NCI-H146 (cell line): ENCODE measurements at regions not wholly inside any gene's neighbourhood (a gene's known extent, or its start where the extent isn't known, plus 50 kb on each side); places are given as distances from the start of the nearest gene placed in this dataset.

Source experiments
- DNase-seq: peaks from one replicate; lab custom pipeline; 2025; lab: John Stamatoyannopoulos, UW

DNA sequence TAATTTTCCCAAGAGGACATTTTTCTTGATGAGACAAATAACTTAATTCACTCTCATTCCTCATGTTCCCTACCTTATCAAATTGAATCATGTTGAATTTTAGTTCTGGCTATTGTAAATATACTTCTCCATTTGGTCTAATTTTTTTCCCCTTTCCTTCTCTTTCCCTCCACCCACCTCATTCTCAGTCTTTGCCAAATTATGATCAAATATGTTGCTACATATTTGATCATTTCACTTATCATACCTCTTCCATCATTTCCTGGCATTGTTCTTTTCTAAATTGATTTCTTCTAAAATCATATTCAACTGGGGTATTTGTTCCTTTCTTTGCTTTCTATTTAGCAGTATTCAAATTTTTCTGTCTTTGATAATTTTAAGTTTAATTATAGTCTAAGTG, 52.3 kb downstream of the HDGFL1 start:
- no peak for DNase-seq

DNA sequence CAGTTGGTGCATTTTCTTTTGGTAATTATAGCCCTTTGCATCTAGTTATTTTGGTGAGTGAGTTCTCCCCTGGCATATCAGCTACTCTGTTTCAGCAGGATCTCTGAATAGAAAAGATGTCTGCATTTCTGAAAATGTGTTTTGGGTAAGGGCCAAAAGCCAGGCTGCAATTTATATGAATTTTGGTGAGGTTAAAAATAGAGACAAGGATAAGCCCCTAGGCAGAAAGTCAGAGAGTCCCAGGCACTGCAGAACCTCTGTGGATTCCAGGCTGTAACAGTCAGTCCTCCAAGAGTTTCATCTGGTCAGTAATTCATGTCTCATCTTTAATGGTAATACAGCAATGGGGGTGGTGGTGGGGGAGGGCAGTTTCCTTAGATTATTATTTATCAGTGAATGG, 53.0 kb downstream of the HDGFL1 start:
- DNase-seq: no peak

DNA sequence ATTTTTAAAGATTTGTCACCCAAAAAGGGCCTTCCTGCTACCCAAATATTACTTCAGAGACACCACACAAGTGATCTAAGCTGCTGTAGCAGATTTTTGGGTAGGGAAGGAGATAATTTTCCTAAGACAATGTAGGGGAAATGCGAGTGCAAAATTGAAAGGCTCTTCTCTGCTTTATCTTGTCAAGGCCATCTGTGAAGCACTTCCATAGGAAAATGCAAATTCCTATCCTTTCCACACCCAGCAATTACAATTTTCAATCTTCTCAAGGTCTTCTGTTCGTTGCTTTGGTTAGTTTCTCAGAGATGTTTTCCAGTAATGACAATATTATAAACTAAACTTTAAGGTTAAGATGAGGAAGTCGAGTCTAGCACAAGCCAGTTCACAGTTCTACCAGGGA, 53.4 kb downstream of the HDGFL1 start:
- no peak for DNase-seq

DNA sequence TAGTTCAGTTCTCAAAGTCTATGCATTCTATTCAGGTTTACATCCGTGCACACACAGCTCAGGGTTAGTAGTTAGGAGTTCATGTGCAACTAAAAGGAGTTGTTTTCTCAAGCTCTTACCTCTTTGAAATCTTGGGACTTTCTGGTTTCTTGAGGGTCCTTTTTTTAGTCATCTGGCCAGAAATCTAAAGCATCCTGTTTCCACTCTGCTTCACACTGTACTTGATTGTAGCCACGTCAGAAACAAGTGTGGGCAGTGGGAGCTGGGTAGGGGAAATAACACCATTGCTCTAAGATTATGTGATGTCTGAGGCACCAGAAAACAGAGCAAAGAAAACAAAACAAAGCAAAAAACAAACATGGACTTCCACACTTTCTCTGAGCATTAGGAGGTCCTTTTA, 58.3 kb downstream of the HDGFL1 start:
- no peak for DNase-seq

DNA sequence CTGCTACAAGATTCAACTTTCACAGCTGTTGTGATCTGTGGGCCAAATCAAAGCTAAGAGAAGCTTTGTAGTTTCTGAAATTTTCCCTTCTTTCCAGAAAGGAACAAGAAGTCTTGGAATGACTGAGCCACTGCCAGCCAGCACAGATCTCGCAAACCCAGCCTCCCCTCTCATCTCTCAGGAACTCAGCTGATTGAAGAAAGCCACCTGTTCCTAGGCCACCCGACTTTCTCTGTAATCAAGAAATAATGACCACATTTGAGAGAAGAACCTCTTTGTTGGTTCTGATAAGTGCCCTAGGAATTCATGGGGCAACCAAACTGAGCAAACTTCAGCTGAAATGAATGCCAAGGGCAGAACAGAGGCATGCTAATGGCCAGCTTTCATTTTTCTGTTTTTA, 61.7 kb downstream of the HDGFL1 start:
- no peak for DNase-seq

DNA sequence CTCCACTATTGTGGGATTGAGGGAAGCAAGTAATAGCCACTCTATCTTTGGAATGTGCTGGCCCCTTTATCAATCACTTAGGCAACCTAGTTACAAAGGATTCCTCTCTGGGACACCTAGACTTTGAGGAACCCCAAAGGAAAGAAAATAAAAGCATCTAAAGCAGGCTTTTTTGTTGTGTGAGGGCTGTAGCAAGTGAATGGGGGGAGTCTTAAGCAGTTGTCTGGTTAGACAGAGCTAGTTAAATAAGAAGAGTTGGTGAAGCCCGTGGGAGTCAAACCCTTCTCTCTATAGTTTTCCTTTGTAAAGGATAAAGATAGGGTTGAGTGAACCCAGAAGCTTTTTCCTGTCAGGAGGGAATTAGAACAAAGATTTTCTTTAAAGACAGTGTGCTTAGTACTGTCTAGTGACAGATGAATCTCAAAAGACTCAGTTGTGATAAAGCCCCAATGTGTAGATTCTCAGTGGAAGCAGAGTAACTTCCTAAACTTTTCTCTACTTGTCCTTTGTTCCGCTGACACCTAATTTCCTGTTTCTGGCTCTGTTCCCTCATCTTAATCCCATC, 63.3 kb downstream of the HDGFL1 start:
- DNase-seq: no peak

GRCh38 chr6:22636452-22636851, 67.1 kb downstream of the HDGFL1 start:
- DNase-seq: no peak

- DNase-seq: no peak
Observed at GRCh38 chr6:22637782-22638181, 68.4 kb downstream of the HDGFL1 start.

- DNase-seq: no peak
Observed at GRCh38 chr6:22638320-22638719, 69.0 kb downstream of the HDGFL1 start.

- DNase-seq: no peak
Observed at GRCh38 chr6:22642254-22642653, 72.9 kb downstream of the HDGFL1 start.

GRCh38 chr6:22643780-22644179, 74.4 kb downstream of the HDGFL1 start:
- DNase-seq: no peak

DNA sequence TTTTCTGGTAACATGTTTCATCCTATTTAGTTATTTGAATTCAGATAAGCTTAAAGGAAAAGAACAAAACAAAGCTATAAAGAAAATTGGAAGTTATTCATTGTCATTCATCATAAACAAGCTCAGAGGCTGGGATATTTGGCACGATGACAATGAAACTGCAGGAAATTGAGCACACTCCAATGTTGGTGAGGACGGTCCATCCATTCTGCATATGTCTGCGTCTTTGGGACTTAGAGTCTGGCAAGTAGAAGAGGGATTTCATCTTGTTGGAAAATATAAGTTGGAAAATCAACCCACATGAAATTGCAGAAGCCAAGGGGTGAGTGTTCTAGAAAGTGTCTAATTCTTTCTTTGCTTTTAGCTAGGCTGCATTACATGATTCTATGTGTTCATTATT, 78.4 kb downstream of the HDGFL1 start:
- DNase-seq: no peak

- DNase-seq: no peak
Observed at GRCh38 chr6:22651731-22652130, 82.4 kb downstream of the HDGFL1 start.

- DNase-seq: no peak
Observed at GRCh38 chr6:22653980-22654610, 84.7 kb downstream of the HDGFL1 start.

DNA sequence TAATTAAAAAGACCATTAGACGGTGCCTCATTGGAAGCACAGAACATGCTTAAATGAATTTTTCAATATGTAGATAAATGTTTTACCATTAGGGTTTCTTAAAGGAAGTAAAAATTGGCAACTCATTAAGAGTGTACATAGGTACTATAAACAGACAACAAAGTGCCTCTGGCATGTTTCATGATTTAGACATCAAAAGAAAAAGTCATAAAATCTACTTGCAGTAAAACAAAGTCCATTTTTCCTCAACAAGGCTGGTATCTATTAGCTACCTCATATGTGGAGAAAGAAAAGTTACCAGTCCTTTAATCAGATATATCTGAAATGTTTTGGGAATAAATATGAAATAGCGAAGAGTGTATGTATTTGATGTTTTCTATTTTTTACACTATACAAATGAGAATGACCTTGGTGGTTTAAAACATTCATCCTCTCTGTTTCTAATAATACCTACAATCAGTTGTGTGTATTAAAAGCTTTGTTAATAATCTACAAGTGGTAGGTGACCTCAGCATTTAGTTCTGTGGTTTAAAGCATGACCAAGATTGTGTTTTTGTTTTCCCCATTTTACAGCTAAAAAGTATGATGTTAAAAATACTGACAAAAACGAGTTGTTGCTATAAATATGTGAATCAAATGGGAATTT, 87.5 kb downstream of the HDGFL1 start:
- DNase-seq: no peak

DNA sequence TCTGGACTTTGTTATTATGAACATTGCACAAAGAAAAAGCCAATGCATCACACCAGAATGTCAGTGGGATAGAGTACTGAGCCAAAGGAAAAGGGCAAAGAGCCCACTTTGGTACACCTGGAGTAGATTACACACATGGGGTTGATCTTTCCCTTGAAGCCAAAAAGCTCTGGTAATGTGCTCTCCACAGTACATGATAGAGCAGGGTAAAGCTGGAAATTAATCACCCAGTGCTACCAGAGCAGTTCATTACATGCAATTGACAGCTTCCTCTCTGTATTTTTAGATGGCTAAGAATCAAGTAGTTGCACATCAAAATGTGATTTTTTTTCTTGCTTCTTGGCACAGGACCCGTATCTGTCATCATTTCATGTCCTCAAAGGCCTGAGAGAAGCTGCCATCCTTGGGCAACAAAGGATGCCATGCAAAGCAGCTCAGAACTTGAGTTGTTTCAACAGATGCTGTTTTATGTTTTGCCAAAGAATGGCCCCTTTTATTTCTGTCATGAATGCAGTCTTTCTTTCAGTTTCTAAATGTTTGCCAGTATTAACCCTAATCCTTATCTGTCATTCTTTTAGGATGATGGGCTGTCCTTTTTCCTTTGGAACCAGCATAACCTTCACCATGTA, 88.1 kb downstream of the HDGFL1 start:
- DNase-seq: no peak

DNA sequence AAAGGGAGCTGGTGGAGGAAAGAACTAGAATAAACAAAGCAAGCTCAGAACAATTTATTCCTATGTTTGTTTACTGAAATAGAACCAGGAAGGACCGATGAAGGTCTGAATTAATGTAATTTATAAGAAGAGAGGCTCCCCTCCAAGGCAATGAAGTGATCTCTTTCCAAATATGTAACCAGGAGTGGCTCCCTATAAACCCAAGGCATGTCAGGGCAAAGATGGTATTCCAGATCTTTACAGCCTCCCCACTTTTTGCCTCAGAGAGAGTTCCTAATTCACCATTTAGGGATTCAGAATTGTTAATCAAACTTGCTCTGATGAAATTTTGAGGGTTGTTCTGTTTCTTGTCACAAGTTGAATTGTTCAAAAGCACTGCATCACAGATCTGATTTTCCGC, 88.8 kb downstream of the HDGFL1 start:
- no peak for DNase-seq

DNA sequence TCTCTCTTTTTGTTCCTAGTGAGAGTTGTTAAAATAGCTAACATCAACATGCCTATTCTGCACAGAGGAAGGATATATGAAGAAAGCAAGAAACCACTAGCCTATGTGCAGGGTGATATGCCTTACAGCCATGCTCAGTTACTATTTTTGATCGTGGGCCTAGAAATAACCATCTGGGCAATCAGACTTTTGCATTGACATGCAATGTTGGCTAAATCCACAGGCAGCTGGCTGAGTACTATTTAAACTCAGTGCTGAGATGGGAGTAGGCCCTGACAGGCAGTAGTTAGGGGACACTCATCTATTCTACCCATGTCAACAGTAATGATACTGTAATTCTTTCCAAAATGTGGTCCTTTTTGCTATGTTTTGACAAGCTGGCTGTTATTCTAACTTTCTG, 89.6 kb downstream of the HDGFL1 start:
- no peak for DNase-seq

DNA sequence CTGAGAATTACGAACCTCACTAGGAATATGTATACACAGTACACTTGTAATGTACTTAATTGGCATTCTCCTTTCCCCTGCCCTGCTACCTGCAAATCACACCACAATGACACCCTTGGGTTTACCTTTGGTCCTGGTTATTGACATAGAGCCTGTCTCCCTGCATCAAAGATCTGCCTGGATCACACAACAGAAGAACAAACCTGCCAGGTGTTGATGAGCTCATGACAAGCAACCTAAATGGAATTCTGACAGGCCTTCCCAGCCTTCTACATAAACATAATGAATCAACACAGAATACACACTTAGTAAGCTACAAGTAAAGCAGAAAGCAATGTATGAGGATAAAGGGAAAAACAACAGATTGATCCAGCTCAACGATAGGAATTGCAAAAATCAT, 95.6 kb downstream of the HDGFL1 start:
- DNase-seq: peak; percentile 52

- DNase-seq: no peak
Observed at GRCh38 chr6:22666021-22666420, 96.7 kb downstream of the HDGFL1 start.

DNA sequence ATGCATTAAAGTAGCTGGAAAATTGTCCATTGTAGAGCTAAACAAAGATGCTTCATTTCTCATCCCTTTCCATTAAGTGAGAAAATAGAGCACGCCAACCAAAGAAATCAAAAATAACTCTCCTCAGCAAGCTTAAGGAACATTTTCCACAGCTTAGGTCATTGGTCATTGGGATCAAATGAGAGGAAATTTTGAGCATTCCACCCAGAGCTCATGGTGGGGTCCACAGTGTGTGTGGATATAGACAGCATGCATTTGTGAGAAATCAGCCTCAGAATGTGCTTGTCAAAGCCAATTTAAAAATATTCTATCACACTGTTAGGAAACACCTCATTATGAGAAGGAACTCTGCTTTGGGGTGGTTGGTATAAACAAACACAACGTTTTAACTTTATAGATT, 97.2 kb downstream of the HDGFL1 start:
- no peak for DNase-seq

DNA sequence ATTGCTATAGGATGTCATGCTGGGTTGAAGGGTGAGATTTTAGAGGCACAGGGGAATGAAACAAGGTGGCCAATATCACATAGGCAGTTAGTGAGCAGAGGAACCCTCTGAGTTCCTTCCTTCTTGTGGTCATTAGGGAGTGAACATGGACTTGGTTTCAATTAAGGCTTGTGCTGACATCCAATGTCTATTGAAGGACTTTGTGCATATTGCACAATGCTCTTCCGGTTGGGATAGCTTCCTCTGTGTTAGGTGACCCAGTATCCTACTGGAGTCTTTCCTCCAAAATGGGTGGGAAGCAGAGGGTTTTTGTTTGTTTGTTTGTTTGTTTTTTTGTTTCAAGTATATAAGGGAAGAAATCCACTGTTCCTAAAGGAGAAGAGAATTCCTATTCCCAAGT, 98.5 kb downstream of the HDGFL1 start:
- no peak for DNase-seq

GRCh38 chr6:22668307-22668706, 98.9 kb downstream of the HDGFL1 start:
- no peak for DNase-seq
